T-helper 22 cell (primary cell): ENCODE measurements at regions not wholly inside any gene's neighbourhood (a gene's known extent, or its start where the extent isn't known, plus 50 kb on each side); places are given as distances from the start of the nearest gene placed in this dataset.

Source experiments
- DNase-seq: peaks from one replicate; pipeline ENCODE4 v3.0.0-alpha.2; 2020; ENCODE audit warnings: low read depth

DNA sequence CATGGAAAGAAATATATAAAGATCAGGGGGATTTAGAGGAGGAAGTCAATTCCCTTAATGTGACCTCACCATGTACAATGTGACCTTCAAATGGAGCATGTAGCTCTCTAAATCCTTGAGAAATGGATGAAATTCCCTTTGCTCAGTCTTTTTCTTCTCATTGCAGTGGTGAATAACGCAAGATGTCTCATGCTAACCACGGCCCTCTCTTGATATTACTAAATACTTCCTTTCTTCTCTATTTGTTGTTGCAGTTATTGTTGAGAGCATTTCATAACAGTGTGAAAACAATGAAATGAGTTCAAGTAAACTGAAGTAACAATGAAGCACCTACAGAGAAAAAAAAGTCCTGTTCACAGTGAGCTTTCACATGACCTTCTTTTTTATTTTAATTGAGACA is 55.6 kb downstream of the ZNF281 start:
- DNase-seq, result no peak

DNA sequence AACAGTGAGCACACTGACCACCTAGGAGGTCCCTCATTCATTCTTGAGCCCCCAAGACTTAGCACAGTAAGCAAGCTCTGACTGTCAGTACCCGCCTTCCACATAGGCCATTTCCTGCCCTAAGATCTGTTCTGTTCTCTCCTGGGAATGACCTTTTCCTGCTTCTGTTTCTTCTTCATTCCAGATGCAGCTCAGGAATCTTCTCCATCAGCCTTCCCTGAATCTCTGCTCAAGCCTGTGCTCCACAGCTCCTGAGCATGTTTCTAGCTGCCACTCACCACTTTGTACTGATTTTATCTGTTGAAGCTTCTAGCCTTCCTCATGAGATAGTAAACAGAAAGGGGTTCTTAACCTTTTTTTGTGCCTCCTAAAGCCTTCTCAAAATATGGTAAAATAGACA is 56.6 kb downstream of the ZNF281 start:
- no peak for DNase-seq

DNA sequence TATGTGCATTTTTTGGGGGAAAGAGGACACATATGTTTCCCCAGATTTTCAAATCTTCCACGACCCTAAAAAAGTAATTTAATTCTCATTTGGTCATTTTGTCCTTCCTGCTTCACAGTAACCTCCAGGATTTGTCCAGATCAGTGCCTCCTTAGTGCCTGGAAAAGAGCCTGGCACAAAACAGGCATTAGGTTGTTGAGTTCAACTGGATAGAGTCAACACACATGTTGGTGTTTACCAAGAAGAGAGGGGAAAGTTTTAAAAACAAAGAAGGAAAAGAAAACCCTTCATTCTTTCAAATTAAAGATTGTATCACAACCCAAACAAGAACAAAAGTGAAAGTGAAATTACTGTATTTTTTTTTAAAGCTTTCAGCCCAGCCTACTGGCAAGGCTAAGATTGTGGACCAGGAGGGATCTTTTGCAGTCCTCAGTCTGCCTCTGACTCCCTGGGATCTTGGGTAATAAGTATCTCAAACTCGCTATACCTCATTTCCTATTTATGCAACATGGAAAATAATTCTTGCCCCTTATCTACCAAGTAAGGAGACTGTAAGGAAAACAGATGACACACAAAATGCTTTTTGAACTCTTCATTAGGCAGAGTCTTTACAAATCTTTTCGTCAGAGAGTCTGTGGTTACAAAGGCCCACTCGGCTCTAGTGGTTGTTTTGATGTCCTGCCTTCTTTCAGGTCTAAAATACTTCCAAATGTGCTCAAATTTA is 57.8 kb downstream of the ZNF281 start:
- no peak for DNase-seq

DNA sequence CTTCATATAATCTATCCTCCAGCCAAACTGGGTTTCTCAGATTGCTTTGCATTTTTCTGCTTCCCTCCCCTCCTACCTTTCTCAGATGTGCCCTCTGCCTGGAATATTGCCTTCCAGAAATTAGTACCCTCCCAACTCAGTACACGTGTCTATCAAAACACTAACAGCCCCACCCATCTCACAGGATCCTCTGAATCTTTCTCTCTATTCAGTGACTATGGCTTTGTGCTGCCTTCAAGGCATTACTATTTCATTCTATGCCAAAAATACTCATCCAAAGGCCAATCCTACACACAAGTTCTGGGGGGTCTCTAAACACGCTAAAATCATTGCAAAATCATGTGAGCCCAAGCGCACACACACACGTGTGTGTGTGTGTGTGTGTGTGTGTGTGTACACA is 58.4 kb downstream of the ZNF281 start:
- DNase-seq, result no peak

DNA sequence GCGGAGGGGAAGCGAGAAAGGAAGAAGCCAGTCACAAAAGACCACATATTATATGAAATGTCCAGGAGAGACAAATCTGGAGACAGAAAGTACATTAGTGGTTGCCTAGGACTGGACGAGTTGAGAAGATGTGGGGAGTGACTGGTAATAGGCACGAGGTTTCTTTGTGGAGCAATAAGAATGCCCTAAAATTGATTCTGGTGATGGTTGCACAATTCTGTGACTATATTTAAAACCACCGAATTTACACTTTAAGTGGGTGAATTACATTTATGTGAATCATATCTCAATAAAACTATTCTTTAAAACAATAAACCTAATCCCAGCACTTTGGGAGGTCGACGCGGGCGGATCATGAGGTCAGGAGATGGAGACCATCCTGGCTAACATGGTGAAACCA is 63.1 kb downstream of the ZNF281 start:
- no peak for DNase-seq

DNA sequence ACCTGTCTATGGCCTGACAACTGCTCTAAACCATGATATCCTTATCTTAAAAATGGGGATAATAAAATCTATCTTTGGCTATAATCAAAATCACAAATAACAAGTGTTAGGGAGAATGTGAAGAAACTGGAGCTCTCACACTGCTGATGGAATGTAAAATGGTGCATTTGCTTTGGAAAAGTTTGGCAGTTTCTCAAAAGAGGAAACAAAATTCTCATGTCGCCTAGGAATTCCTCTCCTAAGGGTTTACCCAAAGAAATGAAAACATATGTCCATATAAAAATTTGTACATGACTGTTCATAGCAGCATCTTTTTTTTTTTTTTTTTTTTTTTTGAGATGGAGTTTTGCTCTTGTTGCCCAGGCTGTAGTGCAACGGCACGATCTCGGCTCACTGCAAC is 64.3 kb downstream of the ZNF281 start:
- DNase-seq, result no peak

DNA sequence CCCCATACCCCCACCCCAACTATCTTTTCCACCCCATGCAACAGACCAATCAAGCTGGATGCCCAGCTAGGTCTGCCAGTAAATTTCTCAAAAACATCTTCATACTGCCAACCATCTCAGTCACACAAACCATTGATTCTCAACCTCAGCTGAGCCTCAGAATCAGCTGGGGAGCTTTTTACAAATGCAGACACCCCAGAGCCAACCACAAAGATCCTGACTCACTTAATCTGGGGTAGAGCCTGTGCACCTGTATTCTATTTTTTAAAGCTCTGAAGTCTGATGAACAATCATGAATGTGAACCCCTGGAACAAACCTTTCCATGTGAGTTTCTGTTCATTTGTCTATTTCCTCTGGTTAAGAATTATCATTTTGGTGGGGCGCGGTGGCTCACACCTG is 66.0 kb downstream of the ZNF281 start:
- no peak for DNase-seq

DNA sequence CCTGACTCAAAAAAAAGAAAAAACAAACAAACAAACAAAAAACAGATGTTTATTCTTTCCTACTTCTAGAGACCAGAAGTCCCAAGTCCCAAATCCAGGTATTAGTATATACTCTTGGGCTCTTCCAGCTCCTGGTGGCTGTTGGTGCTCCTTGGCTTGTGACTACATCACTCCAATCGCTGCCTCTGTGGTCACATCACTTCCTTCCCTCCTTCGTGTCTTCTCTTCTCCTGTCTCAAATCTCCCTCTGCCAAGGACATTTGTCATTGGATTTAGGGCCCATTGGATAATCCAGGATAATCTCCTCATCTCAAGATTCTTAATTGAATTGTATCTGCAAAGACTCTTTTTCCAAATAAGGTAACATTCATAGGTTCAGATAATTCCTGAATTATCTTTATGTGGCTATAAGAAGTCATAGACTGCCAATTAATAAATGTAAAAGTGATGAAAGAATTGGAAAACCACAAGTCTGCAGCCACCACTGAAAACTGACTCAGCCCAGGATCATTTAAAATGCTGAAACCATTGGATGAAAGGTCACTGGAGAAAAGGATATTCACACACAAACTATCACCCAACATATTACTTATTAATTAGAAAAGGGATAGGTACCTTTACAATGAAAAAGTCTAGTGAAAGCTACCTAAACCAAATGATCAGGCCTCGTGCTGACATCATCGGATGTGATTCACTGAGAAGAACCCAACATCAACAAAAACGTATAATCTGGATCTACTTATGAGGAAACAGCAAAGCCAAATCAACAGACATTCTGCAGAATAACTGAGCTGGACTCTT is 67.1 kb downstream of the ZNF281 start:
- no peak for DNase-seq

DNA sequence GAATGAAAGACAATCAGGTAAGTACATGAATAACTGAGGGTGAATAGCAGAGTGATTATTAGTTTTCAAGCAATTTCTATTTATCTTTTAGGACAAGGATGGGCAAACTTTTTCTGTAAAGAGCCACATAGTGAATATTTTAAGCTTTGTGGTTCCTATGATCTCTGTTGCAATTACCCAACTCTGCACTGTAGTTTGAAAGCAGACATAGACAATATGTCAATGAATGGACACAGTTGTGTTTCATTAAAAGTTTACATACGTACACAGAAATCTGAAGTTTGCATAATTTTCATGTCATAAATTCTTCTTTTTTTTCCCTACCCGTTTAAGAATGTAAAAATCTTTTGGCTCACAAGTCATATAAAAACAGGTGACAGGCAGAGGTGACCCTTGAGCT is 71.4 kb downstream of the ZNF281 start:
- no peak for DNase-seq

DNA sequence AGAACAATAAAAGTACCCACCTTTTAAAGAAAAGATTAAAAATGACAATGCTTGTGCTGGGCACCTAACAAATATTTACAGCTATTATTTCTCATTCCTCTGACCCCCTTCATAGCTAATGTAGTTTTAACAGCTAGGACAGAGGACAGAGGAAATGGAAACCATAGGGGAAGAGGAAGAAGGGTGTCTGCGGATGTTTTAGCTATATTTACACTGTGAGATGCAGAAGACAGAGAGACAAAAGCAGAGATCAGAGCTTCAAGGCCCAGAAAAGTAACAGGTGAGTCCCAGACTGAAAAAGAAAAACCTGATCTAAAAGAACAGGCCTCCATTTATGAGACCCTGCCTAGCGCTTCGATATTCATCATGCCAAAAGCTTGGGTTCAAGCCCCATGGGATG is 72.0 kb downstream of the ZNF281 start:
- DNase-seq, result no peak

DNA sequence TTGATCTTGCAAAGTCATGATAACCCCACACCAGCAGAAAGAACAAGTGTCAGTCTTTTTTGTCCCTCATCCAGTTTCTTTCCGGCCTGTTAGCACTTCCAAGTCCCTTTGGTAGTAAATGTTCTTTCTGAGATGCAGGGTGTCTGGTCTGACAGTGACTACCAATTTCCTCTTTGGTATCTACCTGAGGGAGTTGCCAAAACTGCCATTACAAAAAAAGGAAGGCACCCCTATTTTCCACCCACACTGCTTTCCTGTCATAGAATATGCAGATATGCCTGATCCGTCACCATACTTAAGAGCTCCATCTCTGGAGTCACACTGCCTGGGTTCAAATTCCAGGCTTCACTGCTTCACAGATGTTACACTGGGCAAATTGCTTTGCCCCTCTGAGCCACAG is 72.4 kb downstream of the ZNF281 start:
- DNase-seq, result no peak

DNA sequence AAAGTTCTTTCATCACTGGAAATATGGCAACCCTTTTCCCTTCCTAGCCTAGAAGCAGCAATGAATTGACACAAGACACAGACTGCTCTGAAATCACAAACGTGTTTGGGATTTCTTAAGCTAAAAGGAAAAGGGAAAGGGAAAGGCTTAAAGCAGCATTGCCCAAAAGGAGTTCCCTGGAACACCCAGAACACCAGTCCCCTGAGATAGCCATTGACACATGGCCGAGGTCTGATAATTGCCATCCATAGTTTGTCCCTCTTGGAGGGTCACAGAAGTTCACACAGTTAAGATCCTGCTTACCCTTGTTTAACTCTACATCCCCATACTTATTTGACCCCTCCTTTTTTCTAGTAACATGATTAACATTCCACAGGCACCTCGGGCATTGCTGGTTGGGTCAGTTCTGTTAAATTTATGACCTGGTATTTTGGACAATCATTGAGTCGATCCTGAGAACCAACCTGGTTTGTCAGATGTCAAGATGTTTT is 72.9 kb downstream of the ZNF281 start:
- no peak for DNase-seq

DNA sequence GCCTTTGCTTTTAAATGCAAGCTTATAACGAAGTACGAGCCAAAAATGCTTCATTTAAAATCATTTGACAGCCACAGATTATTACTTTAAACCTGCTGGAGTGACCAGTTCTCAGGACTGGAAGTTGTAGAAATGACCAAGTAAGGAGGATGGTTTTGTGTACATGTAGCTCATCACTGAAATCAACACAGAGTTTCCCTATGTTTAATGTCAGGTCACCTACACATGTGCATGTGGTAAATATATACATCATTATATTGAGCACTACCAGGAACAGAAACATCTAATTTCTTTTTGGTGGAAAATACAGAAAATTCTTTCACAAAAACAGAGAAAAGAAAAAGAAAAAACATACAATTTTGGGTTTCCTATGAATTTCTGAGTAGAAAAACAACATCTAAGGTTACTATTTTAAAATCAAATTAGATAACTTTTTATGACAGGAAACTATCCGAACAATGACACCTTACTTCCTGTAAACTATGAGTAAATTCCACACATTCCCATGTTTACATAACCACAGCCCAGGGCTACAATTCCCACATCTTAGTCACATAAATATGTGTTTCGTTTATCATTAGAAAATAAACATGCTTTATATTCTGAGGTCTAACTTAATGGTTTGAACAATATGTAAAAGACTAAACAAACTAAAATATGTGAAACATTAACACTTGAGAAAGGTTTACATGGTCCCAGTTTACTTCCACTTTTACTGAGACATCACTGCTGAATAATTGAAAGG is 73.6 kb downstream of the ZNF281 start:
- no peak for DNase-seq

DNA sequence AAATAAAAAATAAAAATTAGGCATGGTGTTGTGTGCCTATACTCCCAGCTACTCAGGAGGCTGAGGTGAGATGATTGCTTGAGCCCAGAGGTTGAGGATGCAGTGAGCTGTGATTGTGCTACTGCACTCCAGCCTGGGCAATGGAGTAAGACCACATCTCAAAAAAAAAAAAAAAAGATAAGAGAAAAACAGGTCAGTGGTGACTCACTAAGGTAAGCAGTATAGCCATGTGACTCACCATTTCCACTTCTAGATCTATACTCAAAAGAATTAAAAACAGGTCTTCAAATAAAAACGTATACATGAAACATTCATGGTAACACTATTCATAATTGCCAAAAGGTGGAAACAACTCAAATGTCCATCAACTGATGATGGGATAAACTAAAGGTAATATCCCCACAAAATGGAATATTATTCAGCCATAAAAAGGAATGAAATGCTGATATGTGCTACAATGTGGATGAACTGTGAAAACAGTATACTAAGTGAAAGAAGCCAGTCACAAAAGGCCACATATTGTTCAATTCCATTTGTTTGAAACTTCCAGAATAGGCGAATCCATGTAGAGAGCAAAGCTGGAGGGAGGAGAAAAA is 75.1 kb downstream of the ZNF281 start:
- no peak for DNase-seq

DNA sequence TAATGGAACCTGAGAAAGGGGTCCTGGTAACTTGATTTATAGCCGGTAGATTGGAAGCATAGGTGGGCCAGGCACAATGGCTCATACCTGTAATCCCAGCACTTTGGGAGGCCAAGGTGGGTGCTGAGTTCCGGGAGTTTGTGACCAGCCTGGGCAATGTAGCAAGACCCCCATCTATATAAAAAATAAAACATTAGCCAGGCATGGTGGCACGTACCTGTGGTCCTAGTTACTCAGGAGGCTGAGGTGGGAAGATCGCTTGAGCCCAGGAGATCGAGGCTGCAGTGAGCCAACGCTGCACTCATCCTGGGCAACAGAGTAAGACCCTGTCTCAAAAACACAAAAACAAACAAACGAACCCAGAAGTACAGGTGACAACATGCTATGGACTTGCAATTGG is 76.5 kb downstream of the ZNF281 start:
- DNase-seq, result no peak

DNA sequence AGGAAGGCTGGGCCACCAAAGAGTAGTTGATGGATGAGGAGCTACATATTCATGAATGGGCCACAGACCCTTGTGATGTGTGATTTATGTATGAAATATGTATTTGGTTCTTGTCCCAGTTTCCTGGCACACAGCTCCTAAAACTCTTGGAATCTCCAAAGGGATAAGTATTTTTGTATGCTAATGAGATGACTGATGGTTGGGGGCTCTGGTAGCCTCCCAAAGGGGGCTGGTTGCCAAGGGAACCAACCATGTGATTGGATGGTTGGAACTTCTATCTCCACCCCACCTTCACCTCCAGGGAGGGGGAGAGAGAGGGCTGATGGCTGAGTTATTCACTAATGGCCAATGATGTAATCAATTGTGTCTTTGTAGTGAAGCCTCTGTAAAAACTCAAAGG is 77.1 kb downstream of the ZNF281 start:
- no peak for DNase-seq

DNA sequence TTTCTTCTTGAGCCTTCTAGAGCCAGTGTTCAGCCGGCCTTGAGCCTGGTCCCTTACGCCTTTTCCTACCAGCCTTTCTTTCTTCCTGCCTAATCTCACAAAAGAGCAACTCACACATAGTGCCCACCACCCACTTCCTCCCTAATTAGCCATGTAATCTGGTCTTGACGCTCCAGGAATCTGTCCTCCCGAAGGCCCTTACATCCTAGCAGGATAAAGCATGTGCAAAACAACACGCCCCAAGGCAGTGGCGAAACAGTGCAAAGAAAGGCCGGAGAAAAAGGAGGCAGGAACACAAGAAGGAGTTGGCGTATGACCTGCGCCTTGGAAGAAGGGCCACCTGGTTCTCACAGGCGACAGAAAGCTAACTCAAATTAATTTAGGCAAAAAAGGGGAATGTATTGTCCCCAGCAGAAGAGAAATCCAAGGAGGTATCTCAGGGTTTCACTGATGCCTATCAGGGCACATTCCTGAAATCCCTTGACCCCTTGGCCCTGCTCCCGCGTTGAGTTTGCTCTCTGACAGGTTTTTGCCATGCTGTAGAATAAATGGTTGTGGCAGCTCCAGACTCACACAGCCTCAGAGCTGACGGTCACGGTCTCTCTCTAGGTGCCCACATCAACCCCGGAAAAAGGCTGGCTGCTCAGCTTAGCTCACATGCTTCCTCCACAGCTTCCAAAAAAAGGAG is 79.0 kb downstream of the ZNF281 start:
- DNase-seq, result no peak

DNA sequence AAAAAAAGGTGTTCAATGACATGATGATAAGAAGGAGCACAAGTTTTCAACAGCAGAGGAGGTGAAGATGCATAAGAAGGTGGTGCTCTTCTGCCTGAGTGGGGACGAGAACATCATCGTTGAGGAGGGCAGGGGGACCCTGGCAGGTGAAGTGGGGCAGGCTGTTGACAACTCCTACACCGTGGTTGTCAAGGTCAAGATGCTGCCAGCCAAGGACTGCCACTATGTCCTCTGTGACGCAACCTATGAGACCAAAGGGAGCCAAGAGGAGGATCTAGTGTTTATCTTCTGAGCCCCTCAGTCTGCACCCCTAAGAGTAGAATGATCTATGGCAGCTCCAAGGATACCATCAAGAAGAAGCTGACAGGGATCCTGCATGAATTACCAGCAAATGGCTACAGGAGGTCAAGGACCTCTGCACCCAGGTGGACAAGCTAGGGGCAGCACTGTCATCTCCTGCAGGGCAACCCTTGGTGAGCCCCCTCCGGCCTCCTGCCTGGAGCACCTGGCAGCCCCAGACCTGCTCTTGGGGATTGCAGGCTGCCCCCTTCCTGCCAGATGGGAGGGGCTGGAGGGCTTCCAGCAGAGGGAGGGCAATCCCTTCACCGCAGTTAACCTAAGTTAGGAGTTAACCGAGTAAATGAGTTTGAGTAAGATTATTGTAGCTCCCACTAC is 80.5 kb downstream of the ZNF281 start:
- no peak for DNase-seq

DNA sequence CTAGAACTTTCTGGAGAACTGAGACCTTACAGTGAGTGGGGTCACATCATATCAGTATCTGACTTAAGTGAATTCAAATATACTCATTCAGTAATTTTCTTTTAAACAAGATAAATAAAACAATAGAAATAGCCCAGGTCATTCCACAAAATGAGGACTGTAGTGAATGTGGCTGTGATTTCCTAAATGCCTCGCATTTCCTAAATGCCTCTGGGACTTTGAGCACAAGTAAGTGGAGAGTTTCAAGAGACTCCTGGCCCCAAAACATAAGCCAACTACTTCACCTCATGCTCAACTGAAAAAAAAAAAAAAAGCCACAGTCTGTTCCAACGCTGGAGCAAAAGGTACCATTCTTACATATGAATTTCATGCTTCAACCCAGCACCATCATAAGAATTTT is 81.5 kb downstream of the ZNF281 start:
- DNase-seq, result no peak

DNA sequence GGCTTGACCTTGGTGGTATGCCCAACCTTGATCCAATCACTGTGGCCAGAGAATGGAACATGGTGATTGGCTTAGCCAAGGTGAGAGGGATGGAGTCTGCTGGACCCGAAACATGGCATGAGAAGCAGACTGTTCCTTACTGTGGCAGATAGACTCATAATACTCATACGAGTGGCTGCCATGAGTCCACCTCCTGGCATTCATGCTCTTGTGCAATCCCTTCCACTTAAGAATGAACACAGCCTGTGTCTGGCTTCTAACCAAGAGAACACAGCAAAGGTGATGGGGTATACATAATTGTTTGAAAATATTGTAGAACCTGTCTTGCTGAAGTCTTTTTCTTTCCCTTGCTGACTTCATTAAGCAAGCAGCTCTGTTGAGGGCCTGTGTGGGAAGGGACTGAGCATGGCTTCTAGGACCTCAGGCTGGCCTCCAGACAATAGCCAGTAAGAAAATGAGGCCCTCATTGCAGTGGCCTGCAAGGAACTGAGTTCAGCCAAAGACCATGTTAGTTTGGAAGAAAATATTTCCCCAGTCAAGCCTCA is 85.9 kb downstream of the ZNF281 start:
- no peak for DNase-seq

DNA sequence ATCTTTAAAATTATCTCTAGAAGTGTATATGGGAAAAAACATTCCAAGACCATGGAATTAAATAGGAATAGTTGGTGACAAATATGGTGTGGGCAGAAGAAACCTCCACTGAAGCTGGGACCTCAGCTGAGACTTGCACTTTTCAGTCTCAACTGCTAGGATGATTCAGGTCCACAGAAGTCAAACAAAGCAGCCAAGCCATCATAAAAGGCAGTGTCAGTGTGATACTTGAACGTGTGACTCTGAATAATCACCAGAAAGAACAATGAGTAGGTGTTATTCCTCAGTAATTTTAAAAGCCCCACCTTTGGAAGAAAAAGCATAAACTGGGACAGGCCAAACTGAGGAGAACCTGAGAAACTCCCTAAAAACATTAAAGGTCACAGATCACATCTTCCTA is 90.7 kb downstream of the ZNF281 start:
- no peak for DNase-seq
